MV-4-11 (cell line): ENCODE measurements at regions not wholly inside any gene's neighbourhood (a gene's known extent, or its start where the extent isn't known, plus 50 kb on each side); places are given as distances from the start of the nearest gene placed in this dataset.

Source experiments
- DNase-seq: peaks from one replicate; lab custom pipeline; 2025; lab: John Stamatoyannopoulos, UW

- no peak for DNase-seq
Measured at GRCh38 chr4:137674066-137674465, 141.8 kb upstream of the PCDH18 start.

GRCh38 chr4:137668885-137669545 is 136.7 kb upstream of the PCDH18 start:
- DNase-seq, result no peak

GRCh38 chr4:137664416-137664815 is 132.1 kb upstream of the PCDH18 start:
- no peak for DNase-seq

GRCh38 chr4:137664046-137664387 is 131.7 kb upstream of the PCDH18 start:
- no peak for DNase-seq

GRCh38 chr4:137663251-137664045 is 131.2 kb upstream of the PCDH18 start:
- DNase-seq, result no peak

- DNase-seq, result no peak
Measured at GRCh38 chr4:137661693-137662092, 129.4 kb upstream of the PCDH18 start.

- no peak for DNase-seq
Measured at GRCh38 chr4:137660211-137660610, 127.9 kb upstream of the PCDH18 start.

GRCh38 chr4:137659431-137659830 is 127.1 kb upstream of the PCDH18 start:
- DNase-seq, result no peak

- peak; percentile 61 for DNase-seq
Measured at GRCh38 chr4:137656661-137657060, 124.4 kb upstream of the PCDH18 start.

GRCh38 chr4:137655302-137655701 is 123.0 kb upstream of the PCDH18 start:
- DNase-seq, result no peak

- peak; percentile 7 for DNase-seq
Measured at GRCh38 chr4:137651128-137651527, 118.8 kb upstream of the PCDH18 start.

GRCh38 chr4:137649711-137650450 is 117.6 kb upstream of the PCDH18 start:
- no peak for DNase-seq

- no peak for DNase-seq
Measured at GRCh38 chr4:137648531-137648930, 116.2 kb upstream of the PCDH18 start.

GRCh38 chr4:137647375-137647774 is 115.1 kb upstream of the PCDH18 start:
- DNase-seq, result peak; percentile 92

- DNase-seq, result no peak
Measured at GRCh38 chr4:137644201-137644600, 111.9 kb upstream of the PCDH18 start.

- DNase-seq, result no peak
Measured at GRCh38 chr4:137641544-137641943, 109.2 kb upstream of the PCDH18 start.

- no peak for DNase-seq
Measured at GRCh38 chr4:137640838-137641158, 108.5 kb upstream of the PCDH18 start.

GRCh38 chr4:137640156-137640837 is 108.0 kb upstream of the PCDH18 start:
- no peak for DNase-seq

- DNase-seq, result no peak
Measured at GRCh38 chr4:137638934-137639333, 106.6 kb upstream of the PCDH18 start.

GRCh38 chr4:137635601-137636000 is 103.3 kb upstream of the PCDH18 start:
- DNase-seq, result no peak

- peak; percentile 90 for DNase-seq
Measured at GRCh38 chr4:137635108-137635507, 102.8 kb upstream of the PCDH18 start.

GRCh38 chr4:137632842-137633241 is 100.5 kb upstream of the PCDH18 start:
- DNase-seq, result no peak

- DNase-seq, result no peak
Measured at GRCh38 chr4:137631605-137632004, 99.3 kb upstream of the PCDH18 start.
